Inferior parietal cortex (tissue), 1 donor: ENCODE measurements at regions not wholly inside any gene's neighbourhood (a gene's known extent, or its start where the extent isn't known, plus 50 kb on each side); places are given as distances from the start of the nearest gene placed in this dataset.
"Not testable (repeated sequence)": the region's sequence is repeated elsewhere in the genome, so short reads cannot be mapped to it uniquely, and the experiment has no call there.

Experiments used
- DNase-seq: peaks from one replicate; pipeline ENCODE4 v3.0.0-alpha.2; 2016; ENCODE audit errors: extremely low spot score

DNA sequence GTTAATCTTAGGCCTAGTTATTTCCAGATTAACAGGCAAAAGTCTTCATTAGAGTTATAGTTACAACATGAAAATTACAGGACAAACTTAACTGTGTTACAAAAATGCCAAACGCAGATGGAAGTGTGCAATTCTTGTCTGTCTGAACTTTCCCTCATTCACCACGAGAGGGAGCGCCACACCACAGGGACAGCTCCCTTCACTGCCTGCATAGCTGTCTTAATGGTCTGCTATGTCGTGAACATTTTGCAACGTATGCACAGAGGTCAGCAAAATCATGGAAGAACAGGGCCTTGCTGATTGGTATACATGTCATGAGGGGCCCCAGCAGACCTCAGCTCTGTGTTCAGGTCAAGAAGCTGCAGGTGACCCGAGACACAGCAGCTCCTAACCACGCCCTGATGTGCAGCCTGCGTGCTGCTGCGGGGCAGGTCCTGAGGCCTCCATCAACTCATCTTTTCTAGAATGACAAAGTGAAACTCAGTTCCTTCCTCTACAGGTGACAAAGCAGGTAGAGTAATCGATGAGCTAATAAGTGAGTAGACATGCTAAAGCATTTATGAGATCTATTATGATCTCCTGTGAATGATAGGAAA is 78.8 kb upstream of the ATP8B1 start:
- DNase-seq: peak; percentile 90

DNA sequence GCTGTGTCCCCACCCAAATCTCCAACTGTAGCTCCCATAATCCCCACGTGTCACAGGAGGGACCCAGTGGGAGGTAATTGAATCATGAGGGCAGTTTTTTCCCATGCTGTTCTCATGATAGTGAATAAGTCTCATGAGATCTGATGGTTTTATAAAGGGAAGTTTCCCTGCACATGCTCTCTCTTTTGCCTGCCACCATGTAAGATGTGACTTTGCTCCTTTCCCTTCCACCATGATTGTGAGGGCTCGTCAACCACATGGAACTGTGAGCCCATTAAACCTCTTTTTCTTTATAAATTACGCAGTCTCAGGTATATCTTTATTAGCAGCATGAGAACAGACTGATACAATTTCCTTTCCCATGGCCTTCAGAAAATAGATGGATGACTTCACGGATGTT is 76.8 kb upstream of the ATP8B1 start:
- DNase-seq: not testable (repeated sequence)

DNA sequence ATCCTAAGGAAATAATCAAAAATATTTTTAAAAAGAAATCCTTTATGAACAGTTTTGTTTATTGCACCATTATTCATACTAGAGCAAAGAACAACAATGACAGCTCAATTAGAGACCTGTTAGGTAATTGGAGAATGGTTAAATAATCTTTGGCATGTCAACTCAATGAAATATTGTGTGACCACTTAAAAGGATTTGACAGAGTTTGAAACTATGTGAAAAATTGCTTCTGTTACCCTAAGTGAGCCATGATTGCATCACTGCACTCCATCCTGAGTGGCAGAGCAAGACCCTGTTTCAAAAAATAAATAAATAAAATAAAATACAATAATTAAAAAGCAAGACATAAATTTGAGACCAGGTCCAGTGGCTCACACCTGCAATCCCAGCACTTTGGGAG is 66.1 kb upstream of the ATP8B1 start:
- DNase-seq: no peak

DNA sequence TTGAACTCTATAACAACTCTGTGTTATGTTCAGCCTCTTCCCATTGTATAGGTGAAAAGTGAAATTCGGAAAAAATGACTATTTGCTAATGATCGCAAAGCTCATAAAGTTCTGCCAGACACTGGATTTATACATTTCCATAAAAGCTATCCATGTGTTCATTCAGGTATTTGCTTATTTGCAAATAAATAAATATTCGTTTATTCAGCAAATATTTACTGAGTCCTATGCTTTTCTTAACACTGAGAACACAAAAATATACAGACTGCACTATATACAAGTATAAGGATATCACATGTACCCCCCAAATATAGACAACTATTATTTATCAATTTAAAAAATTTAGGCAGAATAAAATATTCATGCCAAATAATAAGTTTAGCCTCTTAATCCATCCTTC is 63.2 kb upstream of the ATP8B1 start:
- DNase-seq: no peak

DNA sequence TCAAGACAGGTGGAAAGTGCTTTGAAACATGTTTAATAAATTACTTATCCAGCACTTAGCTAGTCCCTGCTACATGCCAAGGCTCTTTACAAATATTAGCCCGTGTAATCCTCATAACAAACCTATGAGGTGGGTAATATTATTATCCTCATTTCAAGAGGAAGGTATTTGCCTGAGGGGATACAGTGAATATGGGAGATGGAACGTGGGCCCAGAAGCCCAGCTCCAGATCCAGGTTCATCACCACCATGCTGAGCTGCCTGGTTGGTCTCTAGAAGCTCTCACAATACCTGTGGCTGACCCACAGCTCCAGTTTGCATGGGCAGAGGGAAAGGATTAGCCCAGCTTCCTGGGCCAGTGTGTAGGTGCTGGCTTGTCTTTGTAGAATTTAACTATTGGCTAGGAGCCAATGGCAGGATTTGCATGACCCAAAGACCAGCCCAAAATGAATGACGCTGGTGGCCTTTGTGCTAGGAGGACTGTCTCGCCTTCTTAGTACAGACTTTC is 61.6 kb upstream of the ATP8B1 start:
- DNase-seq: no peak

DNA sequence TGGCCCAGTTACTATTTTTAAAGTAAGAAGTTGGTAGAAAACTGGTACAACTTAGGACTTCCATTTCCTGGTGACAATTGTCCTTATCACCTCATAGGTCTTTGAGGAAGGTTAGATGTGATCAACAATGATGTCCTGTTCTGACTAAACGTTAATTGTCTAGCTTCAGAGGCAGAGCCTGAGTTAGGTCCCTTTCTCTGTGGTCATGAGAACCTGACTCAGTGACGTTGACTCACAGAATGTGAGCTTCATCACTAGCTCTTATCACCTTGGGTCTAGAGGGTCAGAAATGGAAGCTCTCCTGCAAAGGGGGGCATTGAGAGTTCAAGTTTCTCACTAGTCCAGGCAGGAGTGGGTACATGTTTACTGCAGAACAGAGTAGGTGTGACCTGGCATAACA is 60.6 kb upstream of the ATP8B1 start:
- DNase-seq: no peak

DNA sequence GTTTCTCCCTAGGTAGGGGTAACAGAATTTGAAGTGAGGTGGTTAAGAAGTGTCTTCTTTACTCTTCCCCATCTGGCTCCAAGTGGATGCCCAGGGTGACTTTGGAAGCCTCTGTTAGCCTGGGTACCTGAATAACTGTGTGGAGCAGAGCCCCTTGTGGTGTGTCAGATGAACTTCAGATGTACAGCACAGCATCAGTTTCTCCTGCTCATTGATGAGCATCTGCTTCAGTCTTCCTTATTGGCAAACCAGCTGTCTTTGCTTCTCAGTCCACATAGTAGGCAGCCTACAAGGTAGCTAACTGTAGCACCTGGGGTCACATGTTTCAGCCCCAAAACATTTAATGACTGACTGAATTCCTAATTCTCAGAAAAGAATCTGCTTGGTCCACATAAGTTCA is 56.2 kb upstream of the ATP8B1 start:
- DNase-seq: no peak

DNA sequence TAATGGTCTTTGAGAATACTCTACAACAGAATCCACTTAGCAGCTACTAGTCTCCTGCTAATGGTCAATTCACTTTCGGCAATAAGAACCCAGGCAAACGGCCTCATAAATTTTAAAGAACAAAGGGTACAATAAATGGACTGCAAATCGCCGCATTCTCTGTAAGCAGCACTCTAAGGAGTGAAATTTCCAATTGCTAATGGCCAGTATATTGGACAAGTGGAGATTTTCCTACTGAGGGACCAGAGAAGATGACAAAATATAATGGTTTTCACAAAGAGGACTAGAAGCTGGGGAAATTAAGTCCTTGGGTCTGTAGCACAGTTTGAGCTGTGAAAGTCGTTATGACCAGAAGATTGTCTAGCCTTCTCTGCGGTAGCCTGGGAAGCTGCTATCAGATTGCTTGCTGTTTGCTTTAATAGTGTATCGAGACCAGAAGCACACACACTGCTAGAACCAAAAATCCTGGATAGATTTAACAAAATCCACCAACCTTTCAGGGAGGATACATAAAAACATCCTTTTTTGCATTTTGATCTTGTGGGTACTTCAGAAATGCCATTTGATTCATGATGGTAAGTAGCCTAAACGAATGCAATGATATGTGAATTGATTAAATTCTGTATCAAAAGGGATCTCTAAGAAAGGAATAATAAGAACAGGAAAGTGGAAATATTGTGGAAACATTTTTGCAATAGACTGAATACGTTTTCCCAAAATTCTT is 53.6 kb upstream of the ATP8B1 start:
- DNase-seq: no peak

DNA sequence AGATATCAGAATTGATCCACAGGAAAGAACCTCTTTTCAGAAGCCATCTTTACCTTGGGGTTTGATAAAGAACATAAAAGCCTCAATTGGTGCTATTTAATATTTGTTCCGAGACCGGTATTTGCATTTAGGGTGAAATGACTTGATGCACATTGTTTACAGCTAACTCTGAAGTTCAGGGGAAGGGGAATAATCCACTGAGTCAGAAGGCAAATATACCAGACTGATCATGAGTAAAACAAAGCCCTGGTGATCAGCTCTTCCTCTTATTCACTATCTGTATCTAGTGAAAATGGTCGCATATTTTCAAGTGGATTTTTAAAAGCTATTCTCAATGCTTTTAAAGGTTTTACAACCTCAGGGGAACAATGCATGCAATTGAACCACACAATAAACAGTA is 53.0 kb upstream of the ATP8B1 start:
- no peak for DNase-seq

DNA sequence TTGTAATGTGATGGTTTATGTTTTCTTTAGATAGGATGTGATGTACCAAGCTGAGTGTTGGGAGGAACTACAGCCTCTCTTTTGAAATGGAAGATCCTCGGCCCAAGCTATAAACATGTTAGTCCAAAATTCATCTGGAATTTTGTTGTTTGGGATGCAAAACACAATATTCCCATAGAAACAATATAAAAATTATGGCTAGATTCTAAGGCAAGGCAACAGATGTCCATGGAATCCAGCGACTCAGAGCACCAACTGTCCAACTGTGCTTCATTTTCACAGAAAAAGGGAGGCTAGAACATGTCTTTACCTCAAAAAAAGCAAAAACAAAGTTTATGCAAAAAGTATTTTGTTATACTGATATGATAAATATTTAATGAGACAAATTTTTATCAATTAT is 52.4 kb upstream of the ATP8B1 start:
- DNase-seq: no peak

DNA sequence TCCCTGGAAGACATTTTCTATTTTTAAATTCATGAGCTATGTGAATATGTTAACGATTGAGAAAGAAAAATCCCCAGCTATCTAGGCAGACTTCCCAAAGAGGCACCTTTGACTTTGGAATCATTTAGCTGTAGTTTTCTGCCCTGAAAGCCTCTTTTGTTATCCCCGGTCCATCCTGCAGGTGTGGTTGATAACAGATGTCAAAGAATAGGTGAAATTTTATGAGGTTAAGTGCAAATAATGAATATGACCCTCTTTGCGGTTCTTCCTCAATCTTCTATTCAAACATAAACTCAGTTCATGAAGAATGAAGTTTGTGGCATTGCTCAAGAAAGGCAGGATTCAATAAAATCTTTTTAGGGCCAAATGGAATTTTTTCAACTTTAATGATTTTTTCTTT is 51.6 kb upstream of the ATP8B1 start:
- no peak for DNase-seq

DNA sequence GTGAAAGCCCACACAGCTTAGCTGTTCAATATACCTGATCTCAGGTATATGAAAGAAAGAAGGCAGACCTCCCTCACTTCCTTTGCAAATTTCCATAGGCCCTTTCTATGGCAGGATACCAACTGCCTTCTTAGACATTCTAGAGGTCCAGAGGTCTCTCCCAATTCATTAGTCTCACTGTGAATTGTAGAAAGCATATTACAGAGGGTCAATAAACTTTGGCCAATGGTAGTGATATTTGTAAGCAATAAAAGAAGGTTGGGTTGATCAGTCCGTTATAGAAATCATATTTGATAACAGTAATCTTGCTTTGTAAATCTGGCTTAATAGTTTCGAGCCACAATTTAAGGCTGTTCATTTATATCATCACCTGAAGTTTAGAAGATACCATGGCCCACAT is 50.7 kb upstream of the ATP8B1 start:
- no peak for DNase-seq

DNA sequence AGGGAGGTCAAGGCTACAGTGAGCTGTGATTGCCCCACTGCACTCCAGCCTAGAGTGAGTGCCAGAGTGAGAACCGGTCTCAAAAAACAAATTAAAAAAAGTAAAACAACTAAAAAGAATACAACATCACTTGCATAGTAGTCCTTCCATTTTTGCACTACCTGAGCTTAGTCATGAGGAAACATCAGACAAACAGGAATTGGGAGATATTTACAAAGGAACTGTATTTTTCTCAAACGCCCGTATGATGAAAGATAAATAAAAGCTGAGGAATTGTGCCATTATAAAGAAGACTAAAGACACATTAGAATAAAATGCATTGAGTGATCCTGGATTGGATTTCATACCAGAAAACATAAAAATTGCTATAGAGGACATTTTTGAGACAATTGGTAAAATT is 50.0 kb upstream of the ATP8B1 start:
- DNase-seq: no peak
